Type B pancreatic cell (in vitro differentiated cells): ENCODE measurements at regions not wholly inside any gene's neighbourhood (a gene's known extent, or its start where the extent isn't known, plus 50 kb on each side); places are given as distances from the start of the nearest gene placed in this dataset.

Experiments
- DNase-seq: peaks from one replicate; pipeline ENCODE4 v3.0.0; 2021; ENCODE audit warnings: mixed read lengths; ENCODE audit not compliant: unreplicated experiment; ENCODE audit errors: extremely low spot score
- H3K27ac Mint-ChIP-seq: 2 replicates; pipeline ENCODE4 v1.8.0; 2021; ENCODE audit warnings: mild to moderate bottlenecking, mixed read lengths
- H3K27me3 Mint-ChIP-seq: 2 replicates; pipeline ENCODE4 v1.8.0; 2021; ENCODE audit warnings: mixed read lengths
- H3K36me3 Mint-ChIP-seq: 2 replicates; pipeline ENCODE4 v1.8.0; 2021; ENCODE audit warnings: mixed read lengths
- H3K4me1 Mint-ChIP-seq: one replicate; pipeline ENCODE4 v1.8.0; 2021; ENCODE audit warnings: mixed read lengths; ENCODE audit not compliant: unreplicated experiment
- H3K4me3 Mint-ChIP-seq: 2 replicates; pipeline ENCODE4 v1.8.0; 2021; ENCODE audit warnings: mild to moderate bottlenecking, mixed read lengths
- H3K9me3 Mint-ChIP-seq: 2 replicates; pipeline ENCODE4 v1.8.0; 2021; ENCODE audit warnings: mixed read lengths
- TF ChIP-seq, protein P1 (sequence below): fragments of 200-600 bp; sonication (generic); conservative IDR thresholded peaks from 2 replicates; pipeline ENCODE4 v1.5.0; 2021; ENCODE audit warnings: antibody characterized with exemption, mild to moderate bottlenecking

GRCh38 chr1:213560226-213560625, 427.5 kb upstream of the PROX1 start:
- Mint-ChIP-seq H3K27me3 (no peaks in the 10 kb centered on the region), H3K27ac (no peak overlapping the region), H3K4me1 (no peaks in the 10 kb centered on the region), H3K4me3 (no peak overlapping the region), H3K9me3 (peaks cover 8% of the 10 kb centered on the region), H3K36me3 (peaks cover 6% of the 10 kb centered on the region)
- no peak for DNase-seq
- TF ChIP-seq, protein P1, sequence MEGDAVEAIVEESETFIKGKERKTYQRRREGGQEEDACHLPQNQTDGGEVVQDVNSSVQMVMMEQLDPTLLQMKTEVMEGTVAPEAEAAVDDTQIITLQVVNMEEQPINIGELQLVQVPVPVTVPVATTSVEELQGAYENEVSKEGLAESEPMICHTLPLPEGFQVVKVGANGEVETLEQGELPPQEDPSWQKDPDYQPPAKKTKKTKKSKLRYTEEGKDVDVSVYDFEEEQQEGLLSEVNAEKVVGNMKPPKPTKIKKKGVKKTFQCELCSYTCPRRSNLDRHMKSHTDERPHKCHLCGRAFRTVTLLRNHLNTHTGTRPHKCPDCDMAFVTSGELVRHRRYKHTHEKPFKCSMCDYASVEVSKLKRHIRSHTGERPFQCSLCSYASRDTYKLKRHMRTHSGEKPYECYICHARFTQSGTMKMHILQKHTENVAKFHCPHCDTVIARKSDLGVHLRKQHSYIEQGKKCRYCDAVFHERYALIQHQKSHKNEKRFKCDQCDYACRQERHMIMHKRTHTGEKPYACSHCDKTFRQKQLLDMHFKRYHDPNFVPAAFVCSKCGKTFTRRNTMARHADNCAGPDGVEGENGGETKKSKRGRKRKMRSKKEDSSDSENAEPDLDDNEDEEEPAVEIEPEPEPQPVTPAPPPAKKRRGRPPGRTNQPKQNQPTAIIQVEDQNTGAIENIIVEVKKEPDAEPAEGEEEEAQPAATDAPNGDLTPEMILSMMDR, result no peak

DNA sequence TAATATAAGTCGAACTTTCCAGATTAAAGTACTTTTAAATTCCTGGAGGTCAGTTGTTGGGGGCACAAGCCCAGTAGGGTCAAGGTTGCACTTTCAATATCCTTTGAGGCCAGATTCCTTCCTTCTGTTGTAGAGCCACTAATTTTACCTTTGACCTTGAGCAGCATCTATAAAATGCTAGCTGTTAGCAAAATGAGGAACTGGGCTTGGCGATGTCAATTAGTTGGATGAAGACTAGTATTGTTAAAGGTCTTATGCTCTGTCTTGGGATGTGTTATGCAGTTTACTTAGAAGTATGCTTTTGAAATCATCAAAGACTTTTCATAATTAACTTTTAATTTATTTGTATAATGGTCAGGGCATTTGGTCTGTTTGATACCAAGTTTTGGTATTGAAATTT, 425.9 kb upstream of the PROX1 start:
- Mint-ChIP-seq H3K9me3 (peaks cover 8% of the 10 kb centered on the region), H3K4me3 (no peak overlapping the region), H3K4me1 (no peaks in the 10 kb centered on the region), H3K27me3 (no peaks in the 10 kb centered on the region), H3K36me3 (peaks cover 6% of the 10 kb centered on the region), H3K27ac (no peak overlapping the region)
- no peak for DNase-seq
- TF ChIP-seq, protein P1, result no peak

GRCh38 chr1:213564215-213564659, 423.5 kb upstream of the PROX1 start:
- Mint-ChIP-seq H3K4me3 (no peak overlapping the region), H3K9me3 (peaks cover 8% of the 10 kb centered on the region), H3K4me1 (no peaks in the 10 kb centered on the region), H3K27ac (no peak overlapping the region), H3K27me3 (no peaks in the 10 kb centered on the region), H3K36me3 (peaks cover 6% of the 10 kb centered on the region)
- TF ChIP-seq, protein P1, result peak; percentile 58
- no peak for DNase-seq

DNA sequence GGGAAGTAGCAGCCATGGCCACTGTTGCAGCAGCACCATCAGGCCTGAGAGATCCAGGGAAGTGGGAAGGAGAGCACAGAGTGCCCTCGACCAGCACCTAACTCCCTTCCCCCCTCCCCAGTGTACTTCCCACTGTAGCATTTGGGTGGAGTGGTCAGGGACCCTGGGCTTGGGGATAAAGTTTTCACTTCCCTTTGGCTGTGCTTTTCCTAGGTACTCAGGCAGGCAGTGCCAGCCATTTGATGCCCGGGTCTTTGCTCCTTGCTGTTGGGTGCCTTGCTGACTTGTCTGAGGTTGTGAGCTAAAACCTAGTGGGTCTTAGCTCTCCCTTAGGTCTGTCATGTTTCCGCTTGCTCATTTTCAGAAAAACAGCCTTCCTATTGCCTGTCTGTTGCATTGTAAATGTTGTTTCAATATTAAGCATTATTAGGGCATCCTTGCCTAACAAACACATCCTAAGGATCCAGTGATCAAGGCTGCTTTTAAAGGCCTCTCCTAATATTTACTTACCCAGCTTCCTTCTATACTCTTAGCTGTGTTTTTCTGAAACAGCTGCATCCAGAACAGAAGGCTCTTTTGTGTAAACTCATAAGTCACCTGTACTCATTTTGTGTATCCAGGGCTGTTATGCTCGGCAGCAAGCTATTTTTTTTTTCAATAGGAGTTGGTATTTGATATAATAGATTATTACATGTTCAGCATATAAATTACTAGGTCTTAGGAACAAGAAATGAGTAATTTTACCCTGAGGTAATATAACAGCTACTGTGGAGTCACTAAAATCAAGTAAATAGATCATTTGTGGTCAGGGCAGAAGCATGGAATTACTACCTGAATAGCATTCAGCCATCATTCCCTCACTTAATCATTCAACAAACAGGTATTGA, 418.6 kb upstream of the PROX1 start:
- Mint-ChIP-seq H3K36me3 (peaks cover 6% of the 10 kb centered on the region), H3K27me3 (peaks cover 4% of the 10 kb centered on the region), H3K9me3 (peaks cover 4% of the 10 kb centered on the region), H3K4me3 (no peak overlapping the region), H3K27ac (no peak overlapping the region), H3K4me1 (peaks cover 15% of the 10 kb centered on the region)
- TF ChIP-seq, protein P1, result no peak
- no peak for DNase-seq

- Mint-ChIP-seq H3K27ac (no peak overlapping the region), H3K36me3 (peaks cover 4% of the 10 kb centered on the region), H3K4me3 (no peak overlapping the region), H3K4me1 (peaks cover 15% of the 10 kb centered on the region), H3K27me3 (peaks cover 7% of the 10 kb centered on the region), H3K9me3 (peaks cover 7% of the 10 kb centered on the region)
- no peak for DNase-seq
- TF ChIP-seq, protein P1, result no peak
These were observed 418.0 kb upstream of the PROX1 start for GRCh38 chr1:213569816-213570150.
